ENCODE measurements at regions not wholly inside any gene's neighbourhood (a gene's known extent, or its start where the extent isn't known, plus 50 kb on each side); places are given as distances from the start of the nearest gene placed in this dataset.

GRCh38 chr14:82104013-82104412 is 570.4 kb upstream of the SEL1L start:
- TF ChIP-seq POLR2AphosphoS5 (IDR thresholded peaks at IDR 0.05; ENCODE audit: low read depth, low read length): no peak
- no peak for TF ChIP-seq POLR2A (IDR thresholded peaks at IDR 0.05; ENCODE audit: low read depth, low read length)
- no peak for TF ChIP-seq TAF1 (IDR thresholded peaks at IDR 0.05; ENCODE audit: borderline replicate concordance, low read depth, low read length)
